UCSD-AML1 (cell line): ENCODE measurements at regions not wholly inside any gene's neighbourhood (a gene's known extent, or its start where the extent isn't known, plus 50 kb on each side); places are given as distances from the start of the nearest gene placed in this dataset.

Experiments
- DNase-seq: peaks from one replicate; lab custom pipeline; 2025; ENCODE audit not compliant: unreplicated experiment; lab: John Stamatoyannopoulos, UW

GRCh38 chr5:87099968-87100367 is 167.7 kb upstream of the RASA1 start:
- DNase-seq, result no peak

GRCh38 chr5:87101321-87101720 is 166.4 kb upstream of the RASA1 start:
- DNase-seq, result no peak

GRCh38 chr5:87102841-87103240 is 164.8 kb upstream of the RASA1 start:
- DNase-seq, result no peak

- DNase-seq, result no peak
Measured at GRCh38 chr5:87103616-87104287, 163.9 kb upstream of the RASA1 start.

GRCh38 chr5:87105577-87105976 is 162.1 kb upstream of the RASA1 start:
- DNase-seq, result no peak

GRCh38 chr5:87109746-87110145 is 157.9 kb upstream of the RASA1 start:
- DNase-seq, result no peak

GRCh38 chr5:87110721-87111120 is 157.0 kb upstream of the RASA1 start:
- no peak for DNase-seq

- no peak for DNase-seq
Measured at GRCh38 chr5:87113861-87114260, 153.8 kb upstream of the RASA1 start.

GRCh38 chr5:87114631-87115030 is 153.1 kb upstream of the RASA1 start:
- DNase-seq, result peak; percentile 18

- DNase-seq, result no peak
Measured at GRCh38 chr5:87115839-87116364, 151.8 kb upstream of the RASA1 start.

GRCh38 chr5:87116825-87117512 is 150.7 kb upstream of the RASA1 start:
- DNase-seq, result no peak

GRCh38 chr5:87119588-87119987 is 148.1 kb upstream of the RASA1 start:
- DNase-seq, result no peak

GRCh38 chr5:87120518-87121303 is 147.0 kb upstream of the RASA1 start:
- no peak for DNase-seq

- peak; percentile 7 for DNase-seq
Measured at GRCh38 chr5:87121304-87122150, 146.2 kb upstream of the RASA1 start.

- DNase-seq, result no peak
Measured at GRCh38 chr5:87122151-87122977, 145.3 kb upstream of the RASA1 start.

GRCh38 chr5:87125766-87126165 is 141.9 kb upstream of the RASA1 start:
- DNase-seq, result no peak

GRCh38 chr5:87126869-87127268 is 140.8 kb upstream of the RASA1 start:
- DNase-seq, result peak; percentile 8

- DNase-seq, result no peak
Measured at GRCh38 chr5:87127426-87127825, 140.3 kb upstream of the RASA1 start.

- no peak for DNase-seq
Measured at GRCh38 chr5:87127956-87128687, 139.6 kb upstream of the RASA1 start.
